ENCODE measurements at regions not wholly inside any gene's neighbourhood (a gene's known extent, or its start where the extent isn't known, plus 50 kb on each side); places are given as distances from the start of the nearest gene placed in this dataset.

GRCh38 chr18:29459972-29460371, 1283.0 kb upstream of the CDH2 start:
- no peak for DNase-seq (ENCODE audit: low spot score)
- Histone ChIP-seq H3K4me1 (ENCODE audit: insufficient read depth) (no peaks in the 10 kb centered on the region), H3K27ac (no peak overlapping the region), H3K9me2 (replicated peaks; ENCODE audit: insufficient read depth) (no peaks in the 10 kb centered on the region), H3K4me2 (no peak overlapping the region), H2AFZ (no peak overlapping the region), H3K79me2 (no peaks in the 10 kb centered on the region), H3K36me3 (replicated peaks; ENCODE audit: insufficient read depth, low read depth) (no peaks in the 10 kb centered on the region), H4K20me1 (ENCODE audit: insufficient read depth, poor library complexity, severe bottlenecking) (no peaks in the 10 kb centered on the region), H3K27me3 (no peaks in the 10 kb centered on the region), H3K4me3 (no peak overlapping the region), H3K9me3 (ENCODE audit: low read depth) (no peaks in the 10 kb centered on the region)
- TF ChIP-seq EZH2phosphoT487 (IDR thresholded peaks at IDR 0.05; ENCODE audit: low read depth, severe bottlenecking, unreplicated experiment) (no peak), EZH2 (IDR thresholded peaks at IDR 0.05; ENCODE audit: borderline replicate concordance) (no peak)
- TF ChIP-seq, protein P1, sequence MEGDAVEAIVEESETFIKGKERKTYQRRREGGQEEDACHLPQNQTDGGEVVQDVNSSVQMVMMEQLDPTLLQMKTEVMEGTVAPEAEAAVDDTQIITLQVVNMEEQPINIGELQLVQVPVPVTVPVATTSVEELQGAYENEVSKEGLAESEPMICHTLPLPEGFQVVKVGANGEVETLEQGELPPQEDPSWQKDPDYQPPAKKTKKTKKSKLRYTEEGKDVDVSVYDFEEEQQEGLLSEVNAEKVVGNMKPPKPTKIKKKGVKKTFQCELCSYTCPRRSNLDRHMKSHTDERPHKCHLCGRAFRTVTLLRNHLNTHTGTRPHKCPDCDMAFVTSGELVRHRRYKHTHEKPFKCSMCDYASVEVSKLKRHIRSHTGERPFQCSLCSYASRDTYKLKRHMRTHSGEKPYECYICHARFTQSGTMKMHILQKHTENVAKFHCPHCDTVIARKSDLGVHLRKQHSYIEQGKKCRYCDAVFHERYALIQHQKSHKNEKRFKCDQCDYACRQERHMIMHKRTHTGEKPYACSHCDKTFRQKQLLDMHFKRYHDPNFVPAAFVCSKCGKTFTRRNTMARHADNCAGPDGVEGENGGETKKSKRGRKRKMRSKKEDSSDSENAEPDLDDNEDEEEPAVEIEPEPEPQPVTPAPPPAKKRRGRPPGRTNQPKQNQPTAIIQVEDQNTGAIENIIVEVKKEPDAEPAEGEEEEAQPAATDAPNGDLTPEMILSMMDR (IDR thresholded peaks at IDR 0.05; ENCODE audit: poor library complexity) = no peak

DNA sequence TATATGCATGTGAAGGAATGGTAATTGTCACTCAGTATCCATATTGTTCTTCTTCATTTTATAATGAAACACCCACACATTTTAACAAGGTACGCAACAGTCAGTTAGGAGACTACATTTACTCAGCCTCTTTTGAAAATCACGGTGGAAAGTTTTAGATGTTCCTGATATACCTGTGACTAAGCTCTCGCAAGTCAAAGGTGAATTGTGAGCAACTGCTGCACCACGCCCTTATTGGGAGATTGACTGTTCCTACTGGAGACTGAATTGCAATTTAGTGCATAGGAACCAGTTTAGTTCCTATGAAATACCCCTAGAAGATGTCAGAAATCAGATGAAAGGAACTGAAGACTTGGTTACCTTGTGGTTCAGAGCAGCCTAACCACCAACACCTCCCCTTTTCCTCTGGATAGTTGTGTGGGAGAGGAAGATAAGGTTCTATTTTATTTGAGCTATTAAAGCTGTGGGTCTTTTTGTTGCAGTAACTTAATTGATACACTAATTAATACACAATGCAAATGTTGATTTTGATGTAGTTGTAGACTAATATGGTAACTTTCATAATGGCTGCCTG, 1280.5 kb upstream of the CDH2 start:
- Histone ChIP-seq H3K27me3 (no peaks in the 10 kb centered on the region), H3K9me3 (ENCODE audit: low read depth) (no peaks in the 10 kb centered on the region), H3K27ac (no peak overlapping the region), H3K36me3 (replicated peaks; ENCODE audit: insufficient read depth, low read depth) (no peaks in the 10 kb centered on the region), H4K20me1 (ENCODE audit: insufficient read depth, poor library complexity, severe bottlenecking) (no peaks in the 10 kb centered on the region), H3K4me3 (no peak overlapping the region), H3K9me2 (replicated peaks; ENCODE audit: insufficient read depth) (no peaks in the 10 kb centered on the region), H2AFZ (no peak overlapping the region), H3K4me2 (no peak overlapping the region), H3K79me2 (no peaks in the 10 kb centered on the region), H3K4me1 (ENCODE audit: insufficient read depth) (no peaks in the 10 kb centered on the region)
- WGBS (ENCODE audit: low lambda C conversion rate, missing lambda C conversion rate) = 81% methylated on average over 4 of the region's 4 CpGs
- no peak for DNase-seq (ENCODE audit: low spot score)
- TF ChIP-seq EZH2 (IDR thresholded peaks at IDR 0.05; ENCODE audit: borderline replicate concordance) (no peak), EZH2phosphoT487 (IDR thresholded peaks at IDR 0.05; ENCODE audit: low read depth, severe bottlenecking, unreplicated experiment) (no peak)
- TF ChIP-seq, protein P1 (IDR thresholded peaks at IDR 0.05; ENCODE audit: poor library complexity) = no peak

GRCh38 chr18:29449424-29449823, 1272.5 kb upstream of the CDH2 start:
- no peak for TF ChIP-seq EZH2phosphoT487 (IDR thresholded peaks at IDR 0.05; ENCODE audit: low read depth, severe bottlenecking, unreplicated experiment)
- no peak for TF ChIP-seq EZH2 (IDR thresholded peaks at IDR 0.05; ENCODE audit: borderline replicate concordance)
- TF ChIP-seq, protein P1 (IDR thresholded peaks at IDR 0.05; ENCODE audit: poor library complexity) = no peak
- no peak overlapping the region for H3K4me2 ChIP-seq
- no peak for DNase-seq (ENCODE audit: low spot score)
- H3K27ac ChIP-seq = no peak overlapping the region
- no peak overlapping the region for H2AFZ ChIP-seq
- no peaks in the 10 kb centered on the region for H3K9me3 ChIP-seq (ENCODE audit: low read depth)
- H3K27me3 ChIP-seq = no peaks in the 10 kb centered on the region
- no peaks in the 10 kb centered on the region for H3K9me2 ChIP-seq (replicated peaks; ENCODE audit: insufficient read depth)
- 60% methylated on average over 3 of the region's 3 CpGs for WGBS (ENCODE audit: low lambda C conversion rate, missing lambda C conversion rate)
- H3K4me1 ChIP-seq (ENCODE audit: insufficient read depth) = no peaks in the 10 kb centered on the region
- H3K4me3 ChIP-seq = no peak overlapping the region
- no peaks in the 10 kb centered on the region for H3K36me3 ChIP-seq (replicated peaks; ENCODE audit: insufficient read depth, low read depth)
- no peaks in the 10 kb centered on the region for H4K20me1 ChIP-seq (ENCODE audit: insufficient read depth, poor library complexity, severe bottlenecking)
- H3K79me2 ChIP-seq = no peaks in the 10 kb centered on the region

GRCh38 chr18:29439398-29439797, 1262.5 kb upstream of the CDH2 start:
- no peaks in the 10 kb centered on the region for H3K9me2 ChIP-seq (replicated peaks; ENCODE audit: insufficient read depth)
- H3K27ac ChIP-seq = no peak overlapping the region
- no peaks in the 10 kb centered on the region for H3K27me3 ChIP-seq
- H2AFZ ChIP-seq = no peak overlapping the region
- no peak overlapping the region for H3K4me2 ChIP-seq
- H3K4me3 ChIP-seq = no peak overlapping the region
- DNase-seq (ENCODE audit: low spot score) = no peak
- H3K36me3 ChIP-seq (replicated peaks; ENCODE audit: insufficient read depth, low read depth) = no peaks in the 10 kb centered on the region
- 79% methylated on average over 2 of the region's 2 CpGs for WGBS (ENCODE audit: low lambda C conversion rate, missing lambda C conversion rate)
- no peaks in the 10 kb centered on the region for H4K20me1 ChIP-seq (ENCODE audit: insufficient read depth, poor library complexity, severe bottlenecking)
- no peaks in the 10 kb centered on the region for H3K9me3 ChIP-seq (ENCODE audit: low read depth)
- H3K4me1 ChIP-seq (ENCODE audit: insufficient read depth) = no peaks in the 10 kb centered on the region
- TF ChIP-seq, protein P1 (IDR thresholded peaks at IDR 0.05; ENCODE audit: poor library complexity) = peak; percentile 18
- no peak for TF ChIP-seq EZH2 (IDR thresholded peaks at IDR 0.05; ENCODE audit: borderline replicate concordance)
- no peak for TF ChIP-seq EZH2phosphoT487 (IDR thresholded peaks at IDR 0.05; ENCODE audit: low read depth, severe bottlenecking, unreplicated experiment)
- no peaks in the 10 kb centered on the region for H3K79me2 ChIP-seq

Measured in hepatocyte (in vitro differentiated cells).